IPS-11a (cell line): ENCODE measurements at regions not wholly inside any gene's neighbourhood (a gene's known extent, or its start where the extent isn't known, plus 50 kb on each side); places are given as distances from the start of the nearest gene placed in this dataset.

Source experiments
- H3K4me3 ChIP-seq: one replicate; pipeline ENCODE4 v1.5.1; 2013; ENCODE audit warnings: low read depth, low read length, control low read depth

DNA sequence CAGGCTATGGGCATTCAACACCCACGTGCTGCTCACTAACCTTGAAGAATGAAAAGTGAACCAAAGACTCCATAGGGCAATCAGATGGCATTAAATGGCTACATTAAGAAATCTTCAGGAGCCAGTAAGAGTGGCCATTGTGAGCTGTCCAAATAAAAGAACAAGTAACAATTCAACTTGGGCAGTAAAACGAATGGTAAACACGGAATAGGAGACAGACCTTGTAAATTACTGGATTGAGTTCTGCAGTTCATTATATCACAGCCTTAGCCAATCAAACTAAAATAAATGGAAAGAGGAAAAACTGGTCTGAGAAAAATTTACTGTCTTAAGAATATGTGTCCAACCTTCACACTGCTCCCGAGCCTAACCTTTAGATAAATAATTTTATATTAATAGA is 306.5 kb upstream of the ZNF521 start:
- no peak overlapping the region for H3K4me3 ChIP-seq

DNA sequence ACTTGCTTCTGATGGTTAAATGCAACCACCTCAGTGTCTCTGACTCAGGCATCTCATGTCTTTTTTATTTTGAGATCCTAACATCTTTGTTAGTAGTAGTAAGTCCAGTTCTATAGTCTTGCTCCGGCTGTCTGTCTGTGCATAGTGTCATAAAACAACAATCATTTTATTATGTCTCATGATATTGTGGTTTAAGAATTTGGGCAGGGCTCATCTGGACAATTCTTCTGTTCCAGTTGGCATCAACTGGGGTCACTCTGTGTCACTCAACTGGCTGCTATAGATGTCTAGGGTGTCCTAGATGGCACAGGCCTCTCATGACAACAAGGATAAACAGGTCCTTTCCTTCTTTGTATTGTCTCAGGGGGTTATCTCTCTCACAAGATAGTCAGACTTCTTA is 299.6 kb upstream of the ZNF521 start:
- H3K4me3 ChIP-seq, result no peak overlapping the region

DNA sequence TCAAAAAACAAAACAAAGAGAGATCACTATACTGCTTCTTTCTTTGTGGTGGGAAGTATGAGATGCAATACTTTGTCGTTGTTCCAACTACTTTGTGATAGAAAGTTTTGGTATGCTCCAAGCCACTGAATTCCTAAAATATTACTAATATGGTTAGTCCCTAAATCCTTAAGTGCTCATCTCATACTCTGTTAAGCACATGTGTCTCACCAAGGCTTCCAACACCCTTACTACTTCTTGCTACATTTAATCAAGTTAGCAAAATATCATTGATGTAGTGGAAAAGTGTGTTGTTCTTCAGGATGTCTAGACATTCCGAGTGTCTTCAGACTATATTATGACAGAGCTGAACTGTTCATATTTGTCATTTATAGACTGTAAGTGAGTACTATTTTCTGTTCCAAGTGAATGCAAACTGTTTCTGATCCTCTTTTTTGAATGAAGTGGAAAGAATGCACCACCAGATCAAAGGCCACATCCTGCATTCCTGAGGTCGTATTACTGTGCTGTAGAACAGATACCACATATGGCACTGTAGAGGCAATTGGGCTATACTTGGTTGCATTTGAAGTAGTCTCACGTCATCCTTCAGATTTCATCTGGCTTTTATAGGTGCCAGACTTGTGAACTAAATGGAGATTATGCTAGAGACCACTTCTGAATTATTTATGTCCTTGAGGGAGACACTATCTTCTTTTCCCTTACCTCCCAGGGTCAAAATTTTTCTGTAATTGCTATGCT is 298.4 kb upstream of the ZNF521 start:
- no peak overlapping the region for H3K4me3 ChIP-seq

- no peak overlapping the region for H3K4me3 ChIP-seq
Measured at GRCh38 chr18:25648716-25649260, 296.8 kb upstream of the ZNF521 start.

DNA sequence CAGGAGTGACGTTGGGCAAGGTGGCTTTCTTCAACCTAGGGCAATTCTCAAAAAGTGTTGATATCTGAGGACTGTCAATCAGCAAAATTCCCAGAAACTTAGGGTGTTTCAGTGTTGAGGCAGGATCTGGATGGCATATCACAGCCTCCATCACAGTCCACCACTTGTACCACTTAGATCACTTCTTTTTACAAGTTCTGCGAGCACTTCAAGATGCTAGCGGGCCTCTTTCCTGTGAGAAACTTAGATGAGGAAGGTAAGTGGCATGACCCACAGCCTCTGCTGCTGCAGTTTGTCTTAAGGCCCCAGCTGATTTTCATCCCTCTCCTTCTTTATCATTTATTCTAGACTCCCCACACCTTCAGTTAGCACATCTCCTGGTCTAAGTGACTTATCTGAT is 295.4 kb upstream of the ZNF521 start:
- H3K4me3 ChIP-seq, result no peak overlapping the region

GRCh38 chr18:25646971-25647370 is 295.0 kb upstream of the ZNF521 start:
- H3K4me3 ChIP-seq, result no peak overlapping the region

DNA sequence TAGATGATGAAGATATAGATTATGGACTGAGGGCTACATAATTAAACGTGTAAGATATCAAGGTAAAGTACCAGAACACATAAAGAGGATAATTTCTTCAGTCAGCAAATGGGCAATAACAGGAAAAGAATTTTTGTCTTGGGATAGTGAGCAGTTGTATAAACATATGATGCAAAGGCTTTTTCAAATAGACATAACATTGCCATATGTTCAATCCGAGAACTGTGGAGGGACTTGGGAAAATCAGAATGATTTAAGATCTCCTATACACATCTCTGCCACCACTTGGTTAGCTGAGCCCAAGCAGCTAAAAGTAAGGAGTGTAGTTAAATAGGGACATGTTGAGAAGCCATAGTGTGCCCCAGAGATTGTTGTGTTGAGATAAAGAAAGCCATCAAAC is 287.6 kb upstream of the ZNF521 start:
- H3K4me3 ChIP-seq, result no peak overlapping the region

- H3K4me3 ChIP-seq, result no peak overlapping the region
Measured at GRCh38 chr18:25633563-25633962, 281.6 kb upstream of the ZNF521 start.

DNA sequence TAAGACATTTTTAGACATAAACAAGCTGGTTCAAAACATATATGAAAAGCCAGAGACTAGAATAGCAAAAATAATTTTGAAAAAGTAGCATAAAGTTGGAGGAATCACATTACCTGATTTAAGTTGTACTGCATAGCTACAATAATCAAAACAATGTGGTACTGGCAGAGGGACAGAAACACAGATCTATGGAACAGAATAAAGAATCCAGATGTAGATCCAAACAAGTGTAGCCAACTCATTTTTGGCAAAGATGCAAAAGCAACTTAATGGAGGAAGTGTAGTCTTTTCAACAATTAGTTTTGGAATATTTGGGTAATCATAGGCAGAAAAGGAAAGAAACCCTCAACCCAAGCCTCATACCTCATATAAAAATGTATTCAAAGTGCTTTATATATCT is 278.7 kb upstream of the ZNF521 start:
- no peak overlapping the region for H3K4me3 ChIP-seq

- H3K4me3 ChIP-seq, result no peak overlapping the region
Measured at GRCh38 chr18:25621682-25622081, 269.7 kb upstream of the ZNF521 start.

- H3K4me3 ChIP-seq, result no peak overlapping the region
Measured at GRCh38 chr18:25621144-25621543, 269.2 kb upstream of the ZNF521 start.

- no peak overlapping the region for H3K4me3 ChIP-seq
Measured at GRCh38 chr18:25614168-25614567, 262.2 kb upstream of the ZNF521 start.

DNA sequence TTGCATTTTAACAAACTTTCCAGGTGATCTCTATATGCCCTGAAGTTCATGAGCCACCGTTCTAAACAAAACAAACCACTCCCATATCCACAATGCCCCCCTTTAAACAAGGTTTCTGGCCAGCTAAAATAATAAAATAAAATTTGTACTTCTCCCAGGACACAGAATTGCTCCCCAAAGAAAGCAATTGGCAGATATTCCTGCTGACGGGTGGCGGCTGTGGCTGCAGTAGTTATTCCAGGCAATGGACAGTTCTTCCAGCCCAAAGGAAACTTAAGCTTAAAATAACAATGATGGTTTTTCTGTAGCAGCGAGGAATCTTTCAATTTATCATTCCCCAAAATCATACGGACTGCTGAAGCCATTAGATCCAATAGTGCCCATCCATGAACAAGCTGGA is 260.5 kb upstream of the ZNF521 start:
- H3K4me3 ChIP-seq, result no peak overlapping the region

DNA sequence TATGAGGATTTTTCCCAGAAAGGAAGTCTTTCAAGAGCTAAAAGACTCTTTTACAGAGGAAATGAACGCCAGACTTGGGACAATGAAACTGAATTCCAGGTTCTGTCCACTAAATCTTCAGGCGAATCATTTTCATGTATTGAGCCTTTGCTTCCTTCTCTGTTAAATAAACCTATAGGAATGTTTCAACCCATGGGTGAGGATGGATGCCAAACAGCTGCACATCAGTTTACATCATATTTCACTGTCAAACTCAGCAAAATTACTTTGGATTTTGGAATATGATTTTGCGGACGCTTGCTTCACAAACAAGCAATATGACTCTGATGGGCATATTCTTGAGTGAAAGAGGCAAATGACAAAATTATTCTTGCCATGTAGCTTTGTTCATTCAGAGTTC is 256.1 kb upstream of the ZNF521 start:
- H3K4me3 ChIP-seq, result no peak overlapping the region

DNA sequence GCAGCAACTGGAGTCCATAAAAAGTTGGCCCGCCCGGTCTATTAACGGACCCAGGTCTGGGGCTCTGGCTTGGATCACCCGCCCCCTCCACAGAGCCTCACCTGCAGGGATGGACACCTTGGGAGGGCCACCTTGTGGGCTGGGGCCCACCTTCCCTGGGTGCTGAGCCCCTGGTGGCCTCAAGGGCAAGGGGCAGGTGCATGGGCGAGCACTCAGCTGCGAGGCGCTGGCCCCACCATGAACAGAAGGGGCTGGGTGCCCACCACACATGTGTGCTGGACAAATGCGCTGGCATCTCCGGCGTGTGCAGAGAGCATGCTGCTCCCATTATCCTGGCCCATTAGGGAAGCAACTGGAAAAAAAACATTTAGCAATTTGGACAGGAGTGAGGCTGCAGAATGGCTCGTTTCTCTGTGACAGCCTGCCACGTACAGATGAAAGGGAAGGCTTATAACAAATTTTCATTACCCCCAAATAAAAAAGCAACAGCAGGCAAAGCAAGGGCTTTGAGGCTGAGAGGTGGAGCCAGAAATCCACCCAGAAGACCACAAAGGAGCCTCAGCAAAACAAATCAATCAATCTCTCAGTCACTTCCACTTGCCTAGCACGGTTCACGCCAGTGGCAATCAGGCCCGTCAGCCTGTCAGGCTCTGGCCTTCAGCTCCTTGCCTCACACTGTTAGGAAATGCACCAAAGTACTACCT is 253.1 kb upstream of the ZNF521 start:
- H3K4me3 ChIP-seq, result no peak overlapping the region

DNA sequence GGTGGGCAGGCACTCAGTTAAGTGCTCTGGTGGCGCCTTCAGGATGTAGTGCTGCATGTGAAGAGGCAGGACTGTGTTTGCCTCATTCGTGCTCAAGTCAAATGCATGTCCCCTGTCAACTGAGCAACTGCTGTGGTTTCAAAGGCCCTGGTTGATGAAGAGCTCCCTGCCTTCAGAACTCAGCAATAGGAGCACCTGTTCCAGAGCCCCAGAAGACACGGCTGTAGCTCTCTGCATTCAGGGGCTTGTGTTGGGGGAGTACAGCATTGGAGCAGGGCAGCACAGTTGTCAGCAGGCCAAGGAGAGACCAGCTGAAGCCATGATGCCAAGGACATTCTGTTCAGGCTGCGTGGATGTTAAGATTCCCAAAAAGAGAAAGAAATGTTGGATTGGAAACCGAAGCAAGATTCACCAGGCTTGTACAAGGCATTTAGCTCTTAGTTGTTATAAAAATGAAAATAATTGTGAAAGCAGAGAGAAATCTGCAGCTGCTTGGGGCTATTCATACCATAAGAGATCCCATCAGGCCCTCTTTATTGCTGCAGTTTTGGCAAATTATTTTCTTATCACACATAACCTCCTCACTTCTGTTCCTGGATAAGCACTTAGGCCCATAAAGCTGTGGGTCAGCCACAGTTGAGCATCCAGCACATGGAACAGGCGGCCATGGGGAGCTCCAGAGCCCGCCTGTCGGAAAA is 252.4 kb upstream of the ZNF521 start:
- H3K4me3 ChIP-seq, result no peak overlapping the region

GRCh38 chr18:25599443-25599842 is 247.5 kb upstream of the ZNF521 start:
- no peak overlapping the region for H3K4me3 ChIP-seq

DNA sequence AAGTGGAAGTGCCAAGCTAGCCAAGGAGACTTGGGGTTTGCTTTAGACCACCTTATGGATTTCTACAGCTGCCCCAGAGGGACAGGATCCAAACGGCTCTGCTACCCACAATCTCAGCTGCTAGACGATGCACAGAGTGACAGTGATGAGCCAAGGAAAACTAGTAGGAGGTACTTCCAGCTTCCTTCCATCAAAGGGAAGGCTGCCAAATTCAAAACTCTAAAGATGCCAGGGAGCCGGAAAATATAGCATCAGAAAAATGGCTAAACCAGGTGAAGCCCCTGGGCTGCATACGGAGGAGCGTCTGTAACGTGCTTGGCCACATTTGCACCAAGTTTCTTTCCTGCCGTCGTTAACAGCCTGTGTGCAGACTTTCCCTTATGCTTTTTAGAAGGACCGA is 245.5 kb upstream of the ZNF521 start:
- H3K4me3 ChIP-seq, result no peak overlapping the region

DNA sequence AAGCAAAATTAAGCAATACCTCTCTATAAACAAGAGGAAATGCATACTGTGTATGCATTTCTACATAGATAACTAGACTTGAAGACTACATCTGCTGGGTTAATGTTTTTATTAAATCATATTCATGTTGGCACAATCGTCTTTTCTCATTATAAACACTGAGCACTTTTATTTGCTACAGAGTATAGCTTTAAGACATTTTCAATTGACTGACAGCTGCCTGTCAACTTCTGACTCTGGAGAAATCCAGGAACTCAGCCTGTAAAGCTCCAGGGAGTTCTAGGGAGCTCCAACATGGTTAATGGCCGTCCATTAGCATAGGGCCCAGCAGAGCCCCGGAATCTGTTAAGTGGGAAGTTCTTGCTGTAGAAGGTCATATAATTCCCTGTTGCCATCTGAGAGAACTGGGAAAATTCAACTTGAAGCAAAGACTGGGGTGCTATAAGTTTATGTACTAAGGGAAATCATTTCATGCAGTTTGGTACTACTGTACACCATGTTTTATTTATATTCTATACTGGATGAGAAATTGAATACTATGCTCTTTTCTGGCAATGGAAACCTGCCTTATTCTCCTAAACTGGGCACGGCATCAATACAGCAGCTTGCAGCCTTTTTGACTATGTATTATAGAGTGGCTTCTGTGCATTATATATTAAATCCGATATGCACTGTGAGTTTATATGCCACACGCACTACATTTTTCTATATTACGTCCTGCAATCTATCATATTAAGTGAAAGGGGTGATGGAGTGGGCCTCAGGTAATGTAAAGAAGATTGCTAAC is 243.5 kb upstream of the ZNF521 start:
- no peak overlapping the region for H3K4me3 ChIP-seq

GRCh38 chr18:25594351-25594750 is 242.4 kb upstream of the ZNF521 start:
- no peak overlapping the region for H3K4me3 ChIP-seq

DNA sequence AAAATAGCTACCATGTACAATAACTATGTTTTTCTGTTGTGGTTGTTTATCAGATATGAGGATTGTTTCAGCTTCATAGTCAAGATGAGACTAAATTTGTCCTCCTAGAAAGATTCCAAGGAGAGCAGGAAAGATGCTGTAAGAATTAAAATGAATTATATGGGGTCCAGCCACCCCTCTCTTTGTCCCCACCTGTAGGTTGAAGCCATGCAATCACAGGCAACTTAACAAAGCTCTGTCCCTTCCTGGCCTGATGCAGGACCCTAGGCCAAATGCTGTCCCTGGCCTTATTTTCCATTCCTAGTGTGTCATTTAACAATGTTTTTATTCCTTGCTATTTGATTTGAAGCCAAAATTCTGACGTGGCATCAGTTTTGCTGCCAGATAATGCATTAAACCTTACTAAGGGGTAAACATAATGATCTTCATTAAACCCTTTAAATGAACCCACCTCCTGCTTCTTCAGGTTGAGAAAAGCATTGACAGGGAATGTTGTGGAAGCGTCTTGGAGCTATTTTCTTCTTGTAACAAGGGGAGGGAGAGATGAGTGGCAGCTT is 240.9 kb upstream of the ZNF521 start:
- H3K4me3 ChIP-seq, result no peak overlapping the region
